ENCODE measurements at regions not wholly inside any gene's neighbourhood (a gene's known extent, or its start where the extent isn't known, plus 50 kb on each side); places are given as distances from the start of the nearest gene placed in this dataset.

- DNase-seq = peak; percentile 21
Measured at GRCh38 chr12:100741084-100741711, 53.4 kb upstream of the ANO4 start.

- DNase-seq = no peak
Measured at GRCh38 chr12:100743060-100743459, 51.5 kb upstream of the ANO4 start.

All from fibroblast of skin of back (primary cell).